ENCODE measurements at regions not wholly inside any gene's neighbourhood (a gene's known extent, or its start where the extent isn't known, plus 50 kb on each side); places are given as distances from the start of the nearest gene placed in this dataset.

DNA sequence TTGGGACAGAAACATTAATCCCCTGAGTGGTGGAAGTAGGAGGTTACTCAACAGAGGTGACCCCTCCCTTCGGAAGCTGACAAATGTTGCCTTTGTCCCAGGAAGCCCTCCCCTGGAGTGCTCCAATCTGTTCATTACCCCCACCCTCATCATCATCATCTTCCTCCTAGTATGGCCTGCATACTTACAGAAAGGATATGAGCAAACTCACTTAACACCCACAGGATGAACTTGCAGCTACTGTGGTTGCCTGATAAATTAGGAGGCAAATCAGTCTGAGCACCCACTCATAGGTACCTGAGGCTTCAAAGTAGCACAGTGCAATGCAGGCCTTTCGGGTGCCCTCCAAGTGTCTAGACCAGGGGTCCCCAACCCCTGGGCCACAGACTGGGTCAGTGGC is 236.7 kb upstream of the GATB start:
- TF ChIP-seq, protein P1, sequence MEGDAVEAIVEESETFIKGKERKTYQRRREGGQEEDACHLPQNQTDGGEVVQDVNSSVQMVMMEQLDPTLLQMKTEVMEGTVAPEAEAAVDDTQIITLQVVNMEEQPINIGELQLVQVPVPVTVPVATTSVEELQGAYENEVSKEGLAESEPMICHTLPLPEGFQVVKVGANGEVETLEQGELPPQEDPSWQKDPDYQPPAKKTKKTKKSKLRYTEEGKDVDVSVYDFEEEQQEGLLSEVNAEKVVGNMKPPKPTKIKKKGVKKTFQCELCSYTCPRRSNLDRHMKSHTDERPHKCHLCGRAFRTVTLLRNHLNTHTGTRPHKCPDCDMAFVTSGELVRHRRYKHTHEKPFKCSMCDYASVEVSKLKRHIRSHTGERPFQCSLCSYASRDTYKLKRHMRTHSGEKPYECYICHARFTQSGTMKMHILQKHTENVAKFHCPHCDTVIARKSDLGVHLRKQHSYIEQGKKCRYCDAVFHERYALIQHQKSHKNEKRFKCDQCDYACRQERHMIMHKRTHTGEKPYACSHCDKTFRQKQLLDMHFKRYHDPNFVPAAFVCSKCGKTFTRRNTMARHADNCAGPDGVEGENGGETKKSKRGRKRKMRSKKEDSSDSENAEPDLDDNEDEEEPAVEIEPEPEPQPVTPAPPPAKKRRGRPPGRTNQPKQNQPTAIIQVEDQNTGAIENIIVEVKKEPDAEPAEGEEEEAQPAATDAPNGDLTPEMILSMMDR (conservative IDR thresholded peaks at IDR 0.05 in 1 of 2, IDR thresholded peaks at IDR 0.05 in 1 of 2; ENCODE audit: extremely low read depth in 1 of 2, insufficient read depth in 1 of 2, low read depth in 1 of 2, low read length in 2 of 2): no peak
- TF ChIP-seq EZH2 (IDR thresholded peaks at IDR 0.05; ENCODE audit: borderline replicate concordance, low read length): no peak
